Panc1 (cell line): ENCODE measurements at regions not wholly inside any gene's neighbourhood (a gene's known extent, or its start where the extent isn't known, plus 50 kb on each side); places are given as distances from the start of the nearest gene placed in this dataset.

Experiments used
- ATAC-seq: fragments of 200-7000 bp; cut with Tn5 transposase; 2 replicates; pipeline ENCODE4 v1.9.1; 2020; ENCODE audit warnings: mild to moderate bottlenecking, moderate library complexity
- BruUV-seq: library from RNA; stranded (reverse); fragments of 400-500 nt; replicated peaks from 2 replicates; lab custom pipeline; 2021; lab: Mats Ljungman, UMichigan
- CTCF ChIA-PET: fragments of 300-600 bp; sonication (Branson Sonifier 250); formaldehyde crosslinking; loops from one replicate; lab custom pipeline; 2022; ENCODE audit warnings: antibody characterized with exemption; lab: Charles Lee
- POLR2A ChIA-PET: fragments of 300-600 bp; sonication (Branson Sonifier 250); formaldehyde crosslinking; loops from one replicate; lab custom pipeline; 2022; ENCODE audit warnings: antibody characterized with exemption; lab: Charles Lee
- DNase-seq: peaks from one replicate; pipeline ENCODE4 v3.0.0-alpha.2; 2010; ENCODE audit warnings: low read depth, low spot score
- H3K27ac ChIP-seq: 2 replicates; pipeline ENCODE4 v1.5.1; 2011; ENCODE audit warnings: mild to moderate bottlenecking, low read length, inconsistent platforms
- H3K27me3 ChIP-seq: fragments of 200-500 bp; sonication (Bioruptor generic); 2 replicates; pipeline ENCODE4 v1.6.0; 2014; ENCODE audit warnings: low read length, inconsistent platforms; ENCODE audit not compliant: control insufficient read depth, insufficient read depth
- H3K36me3 ChIP-seq: fragments of 200-500 bp; sonication (Bioruptor generic); 2 replicates; pipeline ENCODE4 v1.5.1; 2014; ENCODE audit warnings: inconsistent platforms, mild to moderate bottlenecking, low read length, moderate library complexity; ENCODE audit not compliant: control insufficient read depth, insufficient read depth
- H3K4me1 ChIP-seq: 2 replicates; pipeline ENCODE4 v1.5.1; 2011; ENCODE audit warnings: inconsistent platforms, mild to moderate bottlenecking, low read length, moderate library complexity; ENCODE audit not compliant: control insufficient read depth, insufficient read depth
- H3K4me3 ChIP-seq, 2 experiments: 2 replicates each; pipeline ENCODE4 v1.5.1; 2011 to 2012; ENCODE audit warnings: low read depth in 2 of 2, low read length in 2 of 2, mild to moderate bottlenecking in 2 of 2, inconsistent platforms in 1 of 2, moderate library complexity in 1 of 2
- H3K9me3 ChIP-seq: fragments of 200-500 bp; sonication (Bioruptor generic); 2 replicates; pipeline ENCODE4 v1.5.1; 2014; ENCODE audit warnings: low read depth, mild to moderate bottlenecking, inconsistent platforms, low read length, moderate library complexity; ENCODE audit not compliant: control insufficient read depth, insufficient read depth
- CTCF ChIP-seq: fragments of 450-650 bp; IDR thresholded peaks from 2 replicates; pipeline ENCODE4 v1.5.1; 2017; ENCODE audit warnings: mild to moderate bottlenecking
- POLR2AphosphoS5 ChIP-seq: IDR thresholded peaks from 2 replicates; pipeline ENCODE4 v1.6.1; 2012; ENCODE audit warnings: mild to moderate bottlenecking, low read depth, low read length, moderate library complexity
- REST ChIP-seq, 2 experiments: IDR thresholded peaks; 2 replicates each; pipeline ENCODE4 v1.6.1; 2011 to 2012; ENCODE audit warnings: low read depth in 2 of 2, control low read depth in 1 of 2, low read length in 1 of 2, mild to moderate bottlenecking in 1 of 2, moderate library complexity in 1 of 2; ENCODE audit not compliant: insufficient read depth in 1 of 2
- SIN3A ChIP-seq: IDR thresholded peaks from 2 replicates; pipeline ENCODE4 v1.6.1; 2012; ENCODE audit warnings: low read depth, mild to moderate bottlenecking, low read length, moderate library complexity, borderline replicate concordance; ENCODE audit not compliant: insufficient read depth
- TCF7L2 ChIP-seq: IDR thresholded peaks from 2 replicates; pipeline ENCODE4 v1.6.1; 2011; ENCODE audit warnings: mild to moderate bottlenecking, low read depth, low read length, inconsistent platforms
- in situ Hi-C: cut with HindIII; loops from 2 replicates; pipeline ENCODE4 v1.10.0; 2016; ENCODE audit warnings: low sequenced_read_pairs, low pct_unique_long_range_greater_than_20kb
- intact Hi-C: fragments of 100-400 bp; cut with micrococcal nuclease; formaldehyde crosslinking; loops from one replicate; pipeline ENCODE4 v1.10.0; 2022; ENCODE audit not compliant: unreplicated experiment

GRCh38 chr2:5304640-5305039 is 387.5 kb upstream of the SOX11 start:
- ATAC-seq, result no peak
- H3K4me3 ChIP-seq, result no peak overlapping the region
- H3K9me3 ChIP-seq, result peaks cover 4% of the 10 kb centered on the region; the same call in 1 of the 2 replicates
- TF ChIP-seq TCF7L2, result no peak
- no peak for TF ChIP-seq SIN3A
- TF ChIP-seq CTCF, result no peak
- no peak for TF ChIP-seq POLR2AphosphoS5
- no peak for TF ChIP-seq REST (IDR thresholded peaks at IDR 0.05; ENCODE audit: insufficient read depth in 1 of 2, low read depth in 2 of 2, low read length in 1 of 2)
- CTCF ChIA-PET, result no interaction called here
- H3K27me3 ChIP-seq, result no peaks in the 10 kb centered on the region
- no TSS peak for BruUV-seq
- intact Hi-C loops (no loop called here), in situ Hi-C loops (no loop called here)
- POLR2A ChIA-PET, result no interaction called here
- H3K36me3 ChIP-seq, result no peaks in the 10 kb centered on the region
- no peak overlapping the region for H3K27ac ChIP-seq
- DNase-seq, result no peak
- no peaks in the 10 kb centered on the region for H3K4me1 ChIP-seq

GRCh38 chr2:5315041-5315440 is 377.1 kb upstream of the SOX11 start:
- DNase-seq, result no peak
- Histone ChIP-seq H3K27me3 (no peaks in the 10 kb centered on the region), H3K9me3 (no peaks in the 10 kb centered on the region), H3K4me3 (no peak overlapping the region), H3K36me3 (no peaks in the 10 kb centered on the region), H3K4me1 (no peaks in the 10 kb centered on the region), H3K27ac (no peak overlapping the region)
- no peak for ATAC-seq
- ChIA-PET CTCF (no interaction called here), POLR2A (no interaction called here)
- in situ Hi-C loops, result no loop called here
- intact Hi-C loops, result no loop called here
- TF ChIP-seq CTCF (no peak), POLR2AphosphoS5 (no peak), REST (IDR thresholded peaks at IDR 0.05; ENCODE audit: insufficient read depth in 1 of 2, low read depth in 2 of 2, low read length in 1 of 2) (no peak)
- BruUV-seq, result no TSS peak
